HEK293T (cell line): ENCODE measurements at regions not wholly inside any gene's neighbourhood (a gene's known extent, or its start where the extent isn't known, plus 50 kb on each side); places are given as distances from the start of the nearest gene placed in this dataset.

Experiments used
- CTCF ChIA-PET: fragments of 350-600 bp; formaldehyde crosslinking; extraction: SDS; loops from one replicate; lab custom pipeline; 2021; ENCODE audit warnings: antibody characterized with exemption, inconsistent platforms; lab: Yijun Ruan, JAX
- POLR2A ChIA-PET: fragments of 350-600 bp; formaldehyde crosslinking; extraction: SDS; loops from one replicate; lab custom pipeline; 2020; ENCODE audit warnings: antibody characterized with exemption, inconsistent platforms; lab: Yijun Ruan, JAX
- DNase-seq: peaks from one replicate; pipeline ENCODE4 v3.0.0; 2012; ENCODE audit warnings: mixed read lengths; ENCODE audit errors: extremely low spot score
- ARNT ChIP-seq: fragments of 450-650 bp; IDR thresholded peaks from 2 replicates; pipeline ENCODE4 v1.6.1; 2017; ENCODE audit warnings: mild to moderate bottlenecking
- BHLHE40 ChIP-seq: fragments of 450-650 bp; IDR thresholded peaks from 2 replicates; pipeline ENCODE4 v1.6.1; 2016; ENCODE audit warnings: mild to moderate bottlenecking, moderate library complexity, borderline replicate concordance
- CTBP1 ChIP-seq: fragments of 450-650 bp; IDR thresholded peaks from 2 replicates; pipeline ENCODE4 v1.6.1; 2016; ENCODE audit warnings: borderline replicate concordance
- ELF4 ChIP-seq: fragments of 450-650 bp; IDR thresholded peaks from 2 replicates; pipeline ENCODE4 v1.6.1; 2017; ENCODE audit warnings: antibody characterized with exemption
- FOXA1 ChIP-seq: fragments of 450-650 bp; IDR thresholded peaks from 2 replicates; pipeline ENCODE4 v1.6.1; 2016; ENCODE audit warnings: mild to moderate bottlenecking
- FOXK2 ChIP-seq: fragments of 450-650 bp; IDR thresholded peaks from 2 replicates; pipeline ENCODE4 v1.6.1; 2016; ENCODE audit warnings: mild to moderate bottlenecking
- FOXM1 ChIP-seq: fragments of 450-650 bp; IDR thresholded peaks from 2 replicates; pipeline ENCODE4 v1.6.1; 2017; ENCODE audit warnings: mild to moderate bottlenecking, borderline replicate concordance
- HDGF ChIP-seq: fragments of 450-650 bp; IDR thresholded peaks from 2 replicates; pipeline ENCODE4 v1.6.1; 2017; ENCODE audit warnings: antibody characterized with exemption, borderline replicate concordance
- L3MBTL2 ChIP-seq: fragments of 450-650 bp; conservative IDR thresholded peaks from 2 replicates; pipeline ENCODE4 v1.6.1; 2016; ENCODE audit warnings: mild to moderate bottlenecking
- LEF1 ChIP-seq: fragments of 450-650 bp; IDR thresholded peaks from 2 replicates; pipeline ENCODE4 v1.6.1; 2017; ENCODE audit warnings: mild to moderate bottlenecking, borderline replicate concordance
- NFRKB ChIP-seq: fragments of 450-650 bp; IDR thresholded peaks from 2 replicates; pipeline ENCODE4 v1.6.1; 2016; ENCODE audit warnings: mild to moderate bottlenecking, moderate library complexity
- PKNOX1 ChIP-seq: fragments of 450-650 bp; IDR thresholded peaks from 2 replicates; pipeline ENCODE4 v1.6.1; 2016
- SP1 ChIP-seq: fragments of 450-650 bp; IDR thresholded peaks from 2 replicates; pipeline ENCODE4 v1.6.1; 2017
- SUZ12 ChIP-seq: fragments of 450-650 bp; IDR thresholded peaks from 2 replicates; pipeline ENCODE4 v1.6.1; 2016; ENCODE audit warnings: mild to moderate bottlenecking
- TARDBP ChIP-seq: fragments of 450-650 bp; IDR thresholded peaks from 2 replicates; pipeline ENCODE4 v1.6.1; 2016
- ZNF384 ChIP-seq: fragments of 450-650 bp; IDR thresholded peaks from 2 replicates; pipeline ENCODE4 v1.6.1; 2016

GRCh38 chr2:118678985-118679384 is 168.5 kb downstream of the EN1 start:
- POLR2A ChIA-PET = no interaction called here
- TF ChIP-seq HDGF (no peak), SP1 (no peak)

DNA sequence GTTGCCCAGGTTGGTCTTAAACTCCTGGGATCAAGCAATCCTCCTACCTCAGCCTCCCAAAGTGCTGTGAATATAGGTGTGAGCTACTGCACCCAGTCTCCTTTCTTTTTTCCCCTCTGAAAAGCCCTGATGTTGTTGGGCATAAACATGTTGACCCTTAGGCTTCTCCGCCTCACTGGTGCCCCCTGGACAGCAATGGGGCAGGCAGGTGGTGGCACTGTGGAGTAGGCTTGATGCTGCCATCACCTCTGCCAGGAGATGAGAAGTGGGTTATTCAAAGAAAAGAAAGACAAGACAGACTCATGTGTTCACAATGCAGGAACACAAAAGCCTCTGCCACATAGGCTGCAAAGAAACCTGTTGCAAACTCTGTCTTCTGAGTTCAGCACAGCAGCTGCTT is 169.9 kb downstream of the EN1 start:
- TF ChIP-seq FOXA1 (no peak), HDGF (no peak), ELF4 (no peak), SP1 (no peak), TARDBP (no peak), FOXM1 (no peak), ZNF384 (no peak), BHLHE40 (no peak), LEF1 (no peak), NFRKB (no peak), ARNT (no peak), L3MBTL2 (no peak), FOXK2 (no peak), CTBP1 (no peak), PKNOX1 (no peak), SUZ12 (no peak)
- ChIA-PET CTCF (no interaction called here), POLR2A (no interaction called here)

More at GRCh38 chr2:118678985-118679384, 168.5 kb downstream of the EN1 start:
- no peak for DNase-seq
- CTCF ChIA-PET = no interaction called here

GRCh38 chr2:118675531-118675930 is 171.9 kb downstream of the EN1 start:
- no peak for DNase-seq
- no peak for TF ChIP-seq ZNF384
- no peak for TF ChIP-seq TARDBP
- no peak for TF ChIP-seq ELF4
- no peak for TF ChIP-seq CTBP1
- TF ChIP-seq FOXM1 = no peak
- no peak for TF ChIP-seq FOXK2
- no peak for TF ChIP-seq PKNOX1
- ChIA-PET CTCF (no interaction called here), POLR2A (no interaction called here)

More for the DNA sequence above, 169.9 kb downstream of the EN1 start:
- DNase-seq = no peak

DNA sequence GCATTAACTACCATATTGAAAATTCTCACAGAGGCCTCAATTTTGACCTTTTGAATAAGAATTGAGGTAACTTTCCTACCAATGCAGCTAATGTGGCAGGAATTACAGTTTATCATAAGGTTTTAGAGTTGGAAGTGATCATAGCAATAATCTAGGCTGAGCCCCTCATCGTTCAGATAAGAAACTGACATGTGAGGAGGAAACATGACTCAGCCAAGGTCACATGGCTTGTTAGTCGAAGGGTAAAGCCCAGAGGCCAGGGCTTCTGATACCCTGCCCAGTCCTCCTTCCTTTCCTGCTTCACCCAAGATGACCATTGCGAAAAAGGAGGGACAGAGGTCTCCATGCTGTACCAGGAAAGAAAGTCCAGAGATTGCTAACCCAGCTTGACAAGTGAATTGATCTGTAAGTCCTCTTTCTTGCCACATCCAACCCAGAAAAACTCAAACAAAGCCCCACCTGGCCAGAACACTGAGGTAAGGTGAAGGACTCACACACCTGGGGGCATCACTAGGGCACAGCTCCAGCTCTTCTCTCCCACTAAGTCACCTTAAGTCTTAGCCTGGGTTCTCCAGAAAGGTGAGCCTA is 174.8 kb downstream of the EN1 start:
- POLR2A ChIA-PET = no interaction called here
- DNase-seq = no peak
- CTCF ChIA-PET = no interaction called here
- TF ChIP-seq FOXA1 (no peak), FOXM1 (no peak), LEF1 (no peak)

DNA sequence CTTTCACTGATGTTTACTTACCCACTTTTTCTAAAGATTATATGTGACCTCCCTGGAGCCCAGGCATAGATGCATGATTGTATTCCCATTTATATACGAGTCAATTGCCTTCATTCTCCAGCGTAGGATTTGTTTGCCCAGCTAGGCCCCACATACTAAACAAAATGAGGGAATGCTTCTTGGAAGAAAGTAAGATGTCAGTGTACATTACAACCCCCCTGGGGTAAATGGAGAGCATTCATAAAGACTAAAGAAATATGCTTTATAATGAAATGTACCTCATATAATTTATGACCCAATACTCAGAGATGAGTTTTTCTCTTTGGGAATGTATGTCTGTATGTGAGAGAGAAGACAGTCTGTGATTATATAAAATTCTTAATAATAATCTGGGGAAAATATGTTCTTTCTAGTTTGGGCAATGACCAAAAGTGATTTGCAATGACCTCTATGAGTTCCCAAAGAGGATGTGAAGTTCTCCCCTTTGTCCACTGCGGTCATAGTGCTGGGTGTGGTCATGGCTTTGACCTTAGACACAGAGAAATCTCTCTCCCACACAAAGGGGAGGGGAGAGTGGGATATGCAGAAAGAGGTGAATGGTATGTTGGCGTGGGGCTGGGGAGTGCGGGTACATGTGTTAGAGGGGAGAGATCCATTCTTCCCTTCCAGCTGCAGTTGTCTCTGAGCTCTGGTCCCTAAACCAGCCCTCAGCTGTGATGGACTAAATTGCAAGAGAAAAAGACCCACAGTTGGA is 175.6 kb downstream of the EN1 start:
- ChIA-PET POLR2A (no interaction called here), CTCF (no interaction called here)
- TF ChIP-seq NFRKB = no peak
- TF ChIP-seq BHLHE40 = no peak
- no peak for TF ChIP-seq CTBP1
- no peak for TF ChIP-seq PKNOX1
- TF ChIP-seq ARNT = no peak
- no peak for TF ChIP-seq ZNF384
- no peak for TF ChIP-seq L3MBTL2
- no peak for TF ChIP-seq SP1
- DNase-seq = no peak

- ChIA-PET POLR2A (no interaction called here), CTCF (no interaction called here)
- TF ChIP-seq SP1 (no peak), LEF1 (no peak), BHLHE40 (no peak), PKNOX1 (no peak), FOXA1 (no peak), ELF4 (no peak), CTBP1 (no peak), HDGF (no peak), ZNF384 (no peak), SUZ12 (no peak), ARNT (no peak), L3MBTL2 (no peak), NFRKB (no peak), TARDBP (no peak), FOXK2 (no peak), FOXM1 (no peak)
- DNase-seq = no peak
Measured at GRCh38 chr2:118670838-118671237, 176.6 kb downstream of the EN1 start.
